ENCODE measurements at regions not wholly inside any gene's neighbourhood (a gene's known extent, or its start where the extent isn't known, plus 50 kb on each side); places are given as distances from the start of the nearest gene placed in this dataset.

- no peak for DNase-seq
These were observed 91.1 kb upstream of the SLC4A4 start for GRCh38 chr4:71247706-71248105.

GRCh38 chr4:71251261-71251660, 87.6 kb upstream of the SLC4A4 start:
- no peak for DNase-seq

GRCh38 chr4:71253545-71253944, 85.3 kb upstream of the SLC4A4 start:
- DNase-seq, result no peak

- no peak for DNase-seq
These were observed 84.3 kb upstream of the SLC4A4 start for GRCh38 chr4:71254451-71255012.

- DNase-seq, result no peak
These were observed 82.8 kb upstream of the SLC4A4 start for GRCh38 chr4:71255976-71256375.

GRCh38 chr4:71257761-71258160, 81.1 kb upstream of the SLC4A4 start:
- DNase-seq, result no peak

- no peak for DNase-seq
These were observed 80.5 kb upstream of the SLC4A4 start for GRCh38 chr4:71258323-71258722.

- DNase-seq, result no peak
These were observed 79.5 kb upstream of the SLC4A4 start for GRCh38 chr4:71259280-71259679.

- DNase-seq, result no peak
These were observed 78.9 kb upstream of the SLC4A4 start for GRCh38 chr4:71259911-71260331.

GRCh38 chr4:71260544-71260943, 78.3 kb upstream of the SLC4A4 start:
- DNase-seq, result no peak

GRCh38 chr4:71261001-71261400, 77.8 kb upstream of the SLC4A4 start:
- DNase-seq, result no peak

- DNase-seq, result no peak
These were observed 77.1 kb upstream of the SLC4A4 start for GRCh38 chr4:71261633-71262121.

GRCh38 chr4:71262161-71262560, 76.7 kb upstream of the SLC4A4 start:
- no peak for DNase-seq

GRCh38 chr4:71266090-71266794, 72.6 kb upstream of the SLC4A4 start:
- no peak for DNase-seq

- DNase-seq, result no peak
These were observed 71.6 kb upstream of the SLC4A4 start for GRCh38 chr4:71267244-71267643.

GRCh38 chr4:71268166-71268565, 70.7 kb upstream of the SLC4A4 start:
- no peak for DNase-seq

- no peak for DNase-seq
These were observed 69.6 kb upstream of the SLC4A4 start for GRCh38 chr4:71269233-71269632.

GRCh38 chr4:71270901-71271300, 67.9 kb upstream of the SLC4A4 start:
- DNase-seq, result no peak

- DNase-seq, result no peak
These were observed 65.8 kb upstream of the SLC4A4 start for GRCh38 chr4:71272976-71273375.

- no peak for DNase-seq
These were observed 63.8 kb upstream of the SLC4A4 start for GRCh38 chr4:71275004-71275403.

- DNase-seq, result no peak
These were observed 63.2 kb upstream of the SLC4A4 start for GRCh38 chr4:71275570-71275969.

GRCh38 chr4:71277353-71277752, 61.5 kb upstream of the SLC4A4 start:
- DNase-seq, result no peak

- DNase-seq, result no peak
These were observed 55.1 kb upstream of the SLC4A4 start for GRCh38 chr4:71283642-71284257.

GRCh38 chr4:71287305-71287704, 51.5 kb upstream of the SLC4A4 start:
- no peak for DNase-seq

Data from NCI-H1417 treated with DMSO at 0.1 percent for 48 hours (cell line).